Astrocyte of the cerebellum (primary cell): ENCODE measurements at regions not wholly inside any gene's neighbourhood (a gene's known extent, or its start where the extent isn't known, plus 50 kb on each side); places are given as distances from the start of the nearest gene placed in this dataset.

Source experiments
- DNase-seq: peaks from one replicate; pipeline ENCODE4 v3.0.0-alpha.2; 2011; ENCODE audit warnings: low read depth
- H3K4me3 ChIP-seq: 2 replicates; pipeline ENCODE4 v1.5.1; 2011; ENCODE audit warnings: mild to moderate bottlenecking, low read depth, low read length, moderate library complexity
- in situ Hi-C: cut with HindIII; loops from 2 replicates; pipeline ENCODE4 v1.10.0; 2017; ENCODE audit warnings: low sequenced_read_pairs
- TF ChIP-seq, protein P1 (sequence below): IDR thresholded peaks from 2 replicates; pipeline ENCODE4 v1.5.1; 2012; ENCODE audit warnings: low read length, low read depth, moderate library complexity, mild to moderate bottlenecking; ENCODE audit errors: missing control alignments

DNA sequence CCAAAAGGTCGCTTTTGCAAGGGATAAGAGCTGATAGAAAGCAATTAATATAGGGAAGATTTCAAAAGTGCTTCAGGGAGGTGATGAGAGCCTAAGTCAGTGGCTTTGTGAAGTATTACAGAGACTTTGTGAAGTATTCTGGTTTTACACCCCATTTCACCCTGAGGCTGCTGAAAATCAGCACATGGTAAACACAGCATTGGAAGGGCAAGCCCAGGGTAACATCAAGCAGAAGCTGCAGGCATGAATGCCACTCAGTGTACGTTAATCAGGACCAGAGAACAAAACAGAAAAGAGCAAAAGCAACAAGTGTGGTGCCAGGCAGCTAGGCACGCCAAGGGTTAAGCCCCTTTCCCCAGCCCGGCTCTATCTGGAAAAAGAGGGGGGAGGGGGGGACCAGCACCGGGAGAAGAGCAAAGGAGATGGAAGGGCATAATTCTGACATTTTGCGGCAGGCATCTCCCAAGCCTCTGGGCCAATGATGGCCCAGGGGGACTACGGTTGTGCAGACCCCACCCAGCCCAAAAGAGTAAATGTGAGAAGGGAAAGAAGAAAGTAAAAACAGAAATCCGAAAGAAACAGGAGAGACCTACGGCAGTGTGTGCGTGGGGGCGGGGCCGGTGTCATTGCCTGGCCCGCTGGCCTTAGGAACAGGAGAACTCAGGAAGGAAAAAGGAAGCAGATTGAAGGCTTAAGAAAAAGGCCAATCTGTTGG, 58.9 kb downstream of the DHRS2 start:
- DNase-seq: no peak
- in situ Hi-C loops: no loop called here
- H3K4me3 ChIP-seq: no peak overlapping the region
- TF ChIP-seq, protein P1, sequence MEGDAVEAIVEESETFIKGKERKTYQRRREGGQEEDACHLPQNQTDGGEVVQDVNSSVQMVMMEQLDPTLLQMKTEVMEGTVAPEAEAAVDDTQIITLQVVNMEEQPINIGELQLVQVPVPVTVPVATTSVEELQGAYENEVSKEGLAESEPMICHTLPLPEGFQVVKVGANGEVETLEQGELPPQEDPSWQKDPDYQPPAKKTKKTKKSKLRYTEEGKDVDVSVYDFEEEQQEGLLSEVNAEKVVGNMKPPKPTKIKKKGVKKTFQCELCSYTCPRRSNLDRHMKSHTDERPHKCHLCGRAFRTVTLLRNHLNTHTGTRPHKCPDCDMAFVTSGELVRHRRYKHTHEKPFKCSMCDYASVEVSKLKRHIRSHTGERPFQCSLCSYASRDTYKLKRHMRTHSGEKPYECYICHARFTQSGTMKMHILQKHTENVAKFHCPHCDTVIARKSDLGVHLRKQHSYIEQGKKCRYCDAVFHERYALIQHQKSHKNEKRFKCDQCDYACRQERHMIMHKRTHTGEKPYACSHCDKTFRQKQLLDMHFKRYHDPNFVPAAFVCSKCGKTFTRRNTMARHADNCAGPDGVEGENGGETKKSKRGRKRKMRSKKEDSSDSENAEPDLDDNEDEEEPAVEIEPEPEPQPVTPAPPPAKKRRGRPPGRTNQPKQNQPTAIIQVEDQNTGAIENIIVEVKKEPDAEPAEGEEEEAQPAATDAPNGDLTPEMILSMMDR: no peak

GRCh38 chr14:23695664-23695999, 59.5 kb downstream of the DHRS2 start:
- in situ Hi-C loops: no loop called here
- TF ChIP-seq, protein P1: no peak
- H3K4me3 ChIP-seq: no peak overlapping the region
- no peak for DNase-seq

DNA sequence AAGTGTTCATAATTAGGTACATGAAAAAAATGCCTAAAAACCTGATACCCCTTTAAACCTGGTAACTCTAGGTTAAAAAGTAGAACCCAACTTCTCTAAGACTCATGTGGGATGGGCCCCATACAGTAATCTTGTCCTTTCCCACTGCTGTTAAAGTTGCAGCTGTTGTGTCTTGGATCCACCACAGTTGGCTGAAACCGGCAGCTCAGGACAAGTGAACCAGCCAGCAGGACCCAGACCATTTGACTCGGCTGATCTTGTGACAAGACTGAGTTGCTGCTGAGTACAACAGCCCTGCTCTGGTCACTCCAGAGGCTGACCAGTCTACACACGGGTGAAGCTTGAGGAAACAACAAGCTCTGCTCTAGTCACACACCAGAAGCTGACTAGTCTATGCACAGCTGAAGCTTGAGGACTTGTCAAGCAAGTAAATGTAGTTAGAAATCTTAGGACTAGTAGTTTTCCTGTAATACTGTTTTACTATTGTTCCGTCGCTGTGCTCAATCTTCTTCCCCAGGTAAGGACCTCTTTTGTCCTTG, 60.6 kb downstream of the DHRS2 start:
- TF ChIP-seq, protein P1: no peak
- DNase-seq: no peak
- H3K4me3 ChIP-seq: no peak overlapping the region
- in situ Hi-C loops: no loop called here

DNA sequence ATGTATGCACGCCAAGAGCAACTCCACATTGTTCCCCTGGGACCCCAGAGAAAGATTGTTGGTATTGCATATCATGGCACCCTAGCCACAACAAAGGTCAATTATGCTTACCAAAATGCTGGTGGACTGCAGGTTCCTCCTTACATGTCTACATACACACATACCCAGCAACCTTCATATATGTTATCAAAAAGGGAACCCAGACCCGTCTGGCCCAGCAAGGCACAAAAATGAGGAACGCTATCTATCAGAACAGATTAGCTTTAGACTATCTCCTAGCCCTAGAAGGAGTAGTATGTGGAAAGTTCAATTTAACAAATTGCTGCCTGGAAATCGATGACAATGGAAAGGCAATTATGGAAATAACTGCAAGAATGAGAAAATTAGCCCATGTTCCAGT, 61.5 kb downstream of the DHRS2 start:
- DNase-seq: no peak
- in situ Hi-C loops: no loop called here
- TF ChIP-seq, protein P1: no peak
- no peak overlapping the region for H3K4me3 ChIP-seq

- TF ChIP-seq, protein P1: no peak
- no peak overlapping the region for H3K4me3 ChIP-seq
- in situ Hi-C loops: no loop called here
- DNase-seq: no peak
These were observed 66.7 kb downstream of the DHRS2 start for GRCh38 chr14:23702656-23703426.

DNA sequence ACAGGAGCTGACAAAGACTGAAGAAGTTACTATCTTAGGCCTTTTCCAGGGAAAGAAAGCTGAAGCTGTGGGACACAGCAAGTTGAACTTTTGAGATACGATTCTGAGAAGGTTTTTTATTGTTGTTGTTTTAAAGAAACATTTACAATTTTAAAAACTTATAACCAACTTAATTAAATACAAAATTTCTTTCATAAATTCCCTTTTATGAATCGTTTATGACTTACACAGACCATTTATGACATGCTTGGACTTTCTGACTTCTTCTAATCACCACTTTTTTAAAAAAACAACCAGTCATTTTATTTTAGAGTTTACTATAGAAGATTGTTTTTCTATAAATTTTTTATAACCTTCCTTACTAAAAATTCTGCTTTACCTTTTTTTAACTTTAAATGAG, 68.7 kb downstream of the DHRS2 start:
- TF ChIP-seq, protein P1: no peak
- no peak overlapping the region for H3K4me3 ChIP-seq
- in situ Hi-C loops: no loop called here
- no peak for DNase-seq
